ENCODE measurements at regions not wholly inside any gene's neighbourhood (a gene's known extent, or its start where the extent isn't known, plus 50 kb on each side); places are given as distances from the start of the nearest gene placed in this dataset.

GRCh38 chr4:163665101-163665500 lies 170.6 kb downstream of the TMA16 start:
- no peaks in the 10 kb centered on the region for H3K27me3 ChIP-seq (replicated peaks; ENCODE audit: insufficient read depth, low read length)
- H2AFZ ChIP-seq (ENCODE audit: low read length), result no peak overlapping the region
- no peaks in the 10 kb centered on the region for H4K20me1 ChIP-seq (ENCODE audit: insufficient read depth, low read length)
- H3K9ac ChIP-seq (ENCODE audit: low read length), result no peak overlapping the region
- H3K9me2 ChIP-seq (replicated peaks; ENCODE audit: insufficient read depth, low read length), result no peaks in the 10 kb centered on the region
- H3K4me1 ChIP-seq (ENCODE audit: low read length), result peaks cover 16% of the 10 kb centered on the region; the same call in 1 of the 2 replicates
- no peak overlapping the region for H3K27ac ChIP-seq (ENCODE audit: low read length)
- H3K79me2 ChIP-seq (ENCODE audit: low read length), result no peaks in the 10 kb centered on the region
- H3K9me3 ChIP-seq (replicated peaks; ENCODE audit: insufficient read depth, low read length), result no peaks in the 10 kb centered on the region
- no peak overlapping the region for H3K4me3 ChIP-seq (ENCODE audit: low read length)
- no peaks in the 10 kb centered on the region for H3F3A ChIP-seq (ENCODE audit: insufficient read depth, low read length)
- H3K4me2 ChIP-seq (ENCODE audit: low read depth, low read length), result no peak overlapping the region
- TF ChIP-seq EZH2phosphoT487 (IDR thresholded peaks at IDR 0.05; ENCODE audit: low read length), result no peak
- TF ChIP-seq CTCF (IDR thresholded peaks at IDR 0.05; ENCODE audit: low read length), result no peak
- no peak for TF ChIP-seq EZH2 (optimal IDR thresholded peaks at IDR 0.05; ENCODE audit: low read depth, low read length)
- no peak for DNase-seq
- no peaks in the 10 kb centered on the region for H3K36me3 ChIP-seq (replicated peaks; ENCODE audit: insufficient read depth, low read length)

GRCh38 chr4:163665521-163666331 lies 171.2 kb downstream of the TMA16 start:
- H3K9me3 ChIP-seq (replicated peaks; ENCODE audit: insufficient read depth, low read length), result no peaks in the 10 kb centered on the region
- DNase-seq, result peak; percentile 21
- H3K4me2 ChIP-seq (ENCODE audit: low read depth, low read length), result no peak overlapping the region
- no peaks in the 10 kb centered on the region for H3K27me3 ChIP-seq (replicated peaks; ENCODE audit: insufficient read depth, low read length)
- no peaks in the 10 kb centered on the region for H3K9me2 ChIP-seq (replicated peaks; ENCODE audit: insufficient read depth, low read length)
- no peaks in the 10 kb centered on the region for H3F3A ChIP-seq (ENCODE audit: insufficient read depth, low read length)
- H4K20me1 ChIP-seq (ENCODE audit: insufficient read depth, low read length), result no peaks in the 10 kb centered on the region
- no peaks in the 10 kb centered on the region for H3K79me2 ChIP-seq (ENCODE audit: low read length)
- TF ChIP-seq CTCF (IDR thresholded peaks at IDR 0.05; ENCODE audit: low read length), result peak; percentile 14; the same call in 1 of the 2 replicates
- no peak for TF ChIP-seq EZH2 (optimal IDR thresholded peaks at IDR 0.05; ENCODE audit: low read depth, low read length)
- no peaks in the 10 kb centered on the region for H3K36me3 ChIP-seq (replicated peaks; ENCODE audit: insufficient read depth, low read length)
- H3K27ac ChIP-seq (ENCODE audit: low read length), result no peak overlapping the region
- peaks cover 16% of the 10 kb centered on the region; the same call in 1 of the 2 replicates for H3K4me1 ChIP-seq (ENCODE audit: low read length)
- no peak overlapping the region for H2AFZ ChIP-seq (ENCODE audit: low read length)
- H3K4me3 ChIP-seq (ENCODE audit: low read length), result no peak overlapping the region
- H3K9ac ChIP-seq (ENCODE audit: low read length), result no peak overlapping the region

GRCh38 chr4:163666332-163666873 lies 171.9 kb downstream of the TMA16 start:
- Histone ChIP-seq H3K9me3 (replicated peaks; ENCODE audit: insufficient read depth, low read length) (no peaks in the 10 kb centered on the region), H2AFZ (ENCODE audit: low read length) (no peak overlapping the region), H3K4me1 (ENCODE audit: low read length) (peaks cover 16% of the 10 kb centered on the region; the same call in 1 of the 2 replicates), H4K20me1 (ENCODE audit: insufficient read depth, low read length) (no peaks in the 10 kb centered on the region), H3K4me2 (ENCODE audit: low read depth, low read length) (no peak overlapping the region), H3K9ac (ENCODE audit: low read length) (no peak overlapping the region), H3K27me3 (replicated peaks; ENCODE audit: insufficient read depth, low read length) (no peaks in the 10 kb centered on the region), H3K36me3 (replicated peaks; ENCODE audit: insufficient read depth, low read length) (no peaks in the 10 kb centered on the region), H3K79me2 (ENCODE audit: low read length) (no peaks in the 10 kb centered on the region), H3K27ac (ENCODE audit: low read length) (no peak overlapping the region), H3K4me3 (ENCODE audit: low read length) (no peak overlapping the region), H3F3A (ENCODE audit: insufficient read depth, low read length) (no peaks in the 10 kb centered on the region), H3K9me2 (replicated peaks; ENCODE audit: insufficient read depth, low read length) (no peaks in the 10 kb centered on the region)
- TF ChIP-seq EZH2phosphoT487 (IDR thresholded peaks at IDR 0.05; ENCODE audit: low read length) (no peak), EZH2 (optimal IDR thresholded peaks at IDR 0.05; ENCODE audit: low read depth, low read length) (no peak), CTCF (IDR thresholded peaks at IDR 0.05; ENCODE audit: low read length) (no peak)
- DNase-seq, result no peak
